Nucleus accumbens (tissue), 56 donors: ENCODE measurements at regions not wholly inside any gene's neighbourhood (a gene's known extent, or its start where the extent isn't known, plus 50 kb on each side); places are given as distances from the start of the nearest gene placed in this dataset.

Experiments used
- DNase-seq, 56 donors: peaks; one replicate each; lab custom pipeline; 2025; lab: John Stamatoyannopoulos, UW

GRCh38 chr11:91825777-91826176 lies 398.8 kb upstream of the FAT3 start:
- DNase-seq: no peak

- no peak for DNase-seq
Measured at GRCh38 chr11:91823252-91823830, 401.3 kb upstream of the FAT3 start.

- DNase-seq: no peak
Measured at GRCh38 chr11:91822805-91823204, 401.8 kb upstream of the FAT3 start.

GRCh38 chr11:91820709-91821108 lies 403.9 kb upstream of the FAT3 start:
- DNase-seq: peak in 3 of 56 donors; percentile 3 to 23 (median 7)

- DNase-seq: no peak
Measured at GRCh38 chr11:91819777-91820176, 404.8 kb upstream of the FAT3 start.

- no peak for DNase-seq
Measured at GRCh38 chr11:91819195-91819594, 405.4 kb upstream of the FAT3 start.

GRCh38 chr11:91817996-91818395 lies 406.6 kb upstream of the FAT3 start:
- no peak for DNase-seq

GRCh38 chr11:91813263-91813662 lies 411.4 kb upstream of the FAT3 start:
- no peak for DNase-seq

- no peak for DNase-seq
Measured at GRCh38 chr11:91810871-91811270, 413.7 kb upstream of the FAT3 start.

- no peak for DNase-seq
Measured at GRCh38 chr11:91805293-91805692, 419.3 kb upstream of the FAT3 start.

GRCh38 chr11:91804042-91804441 lies 420.6 kb upstream of the FAT3 start:
- no peak for DNase-seq

- DNase-seq: no peak
Measured at GRCh38 chr11:91802475-91802874, 422.1 kb upstream of the FAT3 start.

- DNase-seq: peak in 2 of 56 donors; percentile 2 to 7
Measured at GRCh38 chr11:91800208-91800914, 424.3 kb upstream of the FAT3 start.

- no peak for DNase-seq
Measured at GRCh38 chr11:91798240-91798639, 426.4 kb upstream of the FAT3 start.

- no peak for DNase-seq
Measured at GRCh38 chr11:91796999-91797398, 427.6 kb upstream of the FAT3 start.

GRCh38 chr11:91795139-91795887 lies 429.3 kb upstream of the FAT3 start:
- no peak for DNase-seq

- DNase-seq: no peak
Measured at GRCh38 chr11:91794146-91794545, 430.5 kb upstream of the FAT3 start.

GRCh38 chr11:91792779-91793262 lies 431.8 kb upstream of the FAT3 start:
- no peak for DNase-seq

GRCh38 chr11:91791171-91791468 lies 433.5 kb upstream of the FAT3 start:
- DNase-seq: no peak

GRCh38 chr11:91790346-91791170 lies 434.1 kb upstream of the FAT3 start:
- DNase-seq: peak in 7 of 56 donors; percentile 2 to 22 (median 5)

- DNase-seq: no peak
Measured at GRCh38 chr11:91788764-91789163, 435.9 kb upstream of the FAT3 start.
